ENCODE measurements at regions not wholly inside any gene's neighbourhood (a gene's known extent, or its start where the extent isn't known, plus 50 kb on each side); places are given as distances from the start of the nearest gene placed in this dataset.

- Histone ChIP-seq H3K27me3 (no peaks in the 10 kb centered on the region), H3K4me1 (peaks cover 0 to 3% (median 0%) of the 10 kb centered on the region in 4 donors)
- 44 to 45% methylated on average over 2 of the region's 2 CpGs for WGBS, 2 donors
Observed at GRCh38 chr5:86861512-86861911, 243.8 kb downstream of the COX7C start.

GRCh38 chr5:86862093-86862492 lies 244.4 kb downstream of the COX7C start:
- TF ChIP-seq POLR2A (IDR thresholded peaks at IDR 0.05) = no peak

More at GRCh38 chr5:86861512-86861911, 243.8 kb downstream of the COX7C start:
- H3K27ac ChIP-seq = no peak overlapping the region
- TF ChIP-seq POLR2A (IDR thresholded peaks at IDR 0.05) (no peak), EP300 (IDR thresholded peaks at IDR 0.05) (no peak), CTCF (IDR thresholded peaks at IDR 0.05) (no peak)
- no peak overlapping the region for H3K4me3 ChIP-seq
- no peaks in the 10 kb centered on the region for H3K36me3 ChIP-seq
- no peak for DNase-seq (ENCODE audit: low spot score in 2 of 2)
- H3K9me3 ChIP-seq = no peaks in the 10 kb centered on the region

GRCh38 chr5:86864051-86864450 lies 246.3 kb downstream of the COX7C start:
- H3K27me3 ChIP-seq = no peaks in the 10 kb centered on the region
- H3K9me3 ChIP-seq = no peaks in the 10 kb centered on the region
- no peak overlapping the region for H3K4me3 ChIP-seq
- H3K27ac ChIP-seq = no peak overlapping the region
- no peaks in the 10 kb centered on the region for H3K36me3 ChIP-seq
- H3K4me1 ChIP-seq = peaks cover 0 to 3% (median 0%) of the 10 kb centered on the region in 4 donors
- no peak for DNase-seq (ENCODE audit: low spot score in 2 of 2)
- no peak for TF ChIP-seq POLR2A (IDR thresholded peaks at IDR 0.05)
- TF ChIP-seq CTCF (IDR thresholded peaks at IDR 0.05) = no peak
- no peak for TF ChIP-seq EP300 (IDR thresholded peaks at IDR 0.05)
- 40 to 56% methylated on average over 4 of the region's 4 CpGs for WGBS, 2 donors

More at GRCh38 chr5:86862093-86862492, 244.4 kb downstream of the COX7C start:
- no peaks in the 10 kb centered on the region for H3K9me3 ChIP-seq
- H3K27ac ChIP-seq = no peak overlapping the region
- H3K27me3 ChIP-seq = no peaks in the 10 kb centered on the region
- no peak for DNase-seq (ENCODE audit: low spot score in 2 of 2)
- H3K36me3 ChIP-seq = no peaks in the 10 kb centered on the region
- no peak overlapping the region for H3K4me3 ChIP-seq
- peaks cover 0 to 3% (median 0%) of the 10 kb centered on the region in 4 donors for H3K4me1 ChIP-seq
- WGBS, 2 donors = 79 to 83% methylated on average over 3 of the region's 3 CpGs

- TF ChIP-seq CTCF (IDR thresholded peaks at IDR 0.05) (no peak), POLR2A (IDR thresholded peaks at IDR 0.05) (no peak), EP300 (IDR thresholded peaks at IDR 0.05) (no peak)
- H3K4me3 ChIP-seq = no peak overlapping the region
- no peak overlapping the region for H3K27ac ChIP-seq
- DNase-seq (ENCODE audit: low spot score in 2 of 2) = no peak
- H3K36me3 ChIP-seq = no peaks in the 10 kb centered on the region
- no peaks in the 10 kb centered on the region for H3K9me3 ChIP-seq
- no peaks in the 10 kb centered on the region for H3K27me3 ChIP-seq
- WGBS, 2 donors = 51 to 58% methylated on average over 2 of the region's 2 CpGs
- peaks cover 0 to 3% (median 0%) of the 10 kb centered on the region in 4 donors for H3K4me1 ChIP-seq
Observed at GRCh38 chr5:86865256-86865785, 247.6 kb downstream of the COX7C start.

GRCh38 chr5:86866036-86866435 lies 248.3 kb downstream of the COX7C start:
- Histone ChIP-seq H3K27ac (no peak overlapping the region), H3K9me3 (no peaks in the 10 kb centered on the region), H3K27me3 (no peaks in the 10 kb centered on the region), H3K36me3 (no peaks in the 10 kb centered on the region), H3K4me1 (peaks cover 0 to 3% (median 0%) of the 10 kb centered on the region in 4 donors), H3K4me3 (no peak overlapping the region)
- WGBS, 2 donors = 50 to 78% methylated on average over 1 of the region's 1 CpG
- DNase-seq (ENCODE audit: low spot score in 2 of 2) = no peak
- TF ChIP-seq POLR2A (IDR thresholded peaks at IDR 0.05) (no peak), EP300 (IDR thresholded peaks at IDR 0.05) (no peak), CTCF (IDR thresholded peaks at IDR 0.05) (no peak)

- H3K27ac ChIP-seq = no peak overlapping the region
- DNase-seq (ENCODE audit: low spot score in 2 of 2) = no peak
- TF ChIP-seq EP300 (IDR thresholded peaks at IDR 0.05) = no peak
- no peak for TF ChIP-seq POLR2A (IDR thresholded peaks at IDR 0.05)
- TF ChIP-seq CTCF (IDR thresholded peaks at IDR 0.05) = no peak
- H3K36me3 ChIP-seq = no peaks in the 10 kb centered on the region
- no peaks in the 10 kb centered on the region for H3K9me3 ChIP-seq
- H3K27me3 ChIP-seq = no peaks in the 10 kb centered on the region
- WGBS, 2 donors = 59 to 86% methylated on average over 2 of the region's 2 CpGs
- H3K4me1 ChIP-seq = no peaks in the 10 kb centered on the region
- H3K4me3 ChIP-seq = no peak overlapping the region
Observed at GRCh38 chr5:86869268-86869667, 251.5 kb downstream of the COX7C start.
